Transverse colon (tissue), 4 donors: ENCODE measurements at regions not wholly inside any gene's neighbourhood (a gene's known extent, or its start where the extent isn't known, plus 50 kb on each side); places are given as distances from the start of the nearest gene placed in this dataset.

ENCODE experiments used
- EP300 ChIP-seq: sonication (generic); formaldehyde crosslinking; IDR thresholded peaks from one replicate; pipeline ENCODE4 v1.6.1; 2017; ENCODE audit warnings: antibody characterized with exemption, low read depth
- POLR2A ChIP-seq: fragments of 450-650 bp; IDR thresholded peaks from one replicate; pipeline ENCODE4 v1.6.1; 2016; ENCODE audit warnings: antibody characterized with exemption, mild to moderate bottlenecking, moderate library complexity
- POLR2AphosphoS5 ChIP-seq, 3 donors: sonication (generic); formaldehyde crosslinking; IDR thresholded peaks; one replicate each; pipeline ENCODE4 v1.6.1; 2016; ENCODE audit warnings: antibody characterized with exemption in 3 of 3
- TF ChIP-seq, protein P1 (sequence below), 5 experiments: fragments of 200-600 bp in 3 of 5; fragments of 450-650 bp in 2 of 5; sonication (generic) in 3 of 5; IDR thresholded peaks; 1 replicate in 2 of 5; 2 replicates in 3 of 5; pipeline ENCODE4 v1.5.1; 2016 to 2017; ENCODE audit warnings: antibody characterized with exemption in 5 of 5, inconsistent platforms in 3 of 5, mild to moderate bottlenecking in 2 of 5, moderate library complexity in 1 of 5

DNA sequence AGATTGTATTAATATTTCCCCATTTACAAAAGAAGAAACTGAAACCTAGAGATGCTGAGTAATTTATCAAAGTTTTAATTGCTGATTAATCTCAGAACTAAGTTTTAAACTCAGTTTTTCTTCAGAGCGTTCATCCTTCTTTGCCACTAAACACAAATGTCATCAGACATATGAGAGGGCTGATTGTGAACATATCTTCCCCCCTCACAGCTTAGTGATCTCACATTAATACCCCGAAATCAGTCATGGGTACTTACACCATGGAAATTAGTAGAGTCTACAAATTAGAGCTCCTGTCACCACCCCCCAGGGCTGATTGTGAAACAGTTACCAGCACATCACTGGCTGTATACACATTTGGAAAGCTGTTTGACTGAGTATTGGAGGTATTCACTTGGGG is 189.3 kb upstream of the SGO1 start:
- TF ChIP-seq, protein P1, sequence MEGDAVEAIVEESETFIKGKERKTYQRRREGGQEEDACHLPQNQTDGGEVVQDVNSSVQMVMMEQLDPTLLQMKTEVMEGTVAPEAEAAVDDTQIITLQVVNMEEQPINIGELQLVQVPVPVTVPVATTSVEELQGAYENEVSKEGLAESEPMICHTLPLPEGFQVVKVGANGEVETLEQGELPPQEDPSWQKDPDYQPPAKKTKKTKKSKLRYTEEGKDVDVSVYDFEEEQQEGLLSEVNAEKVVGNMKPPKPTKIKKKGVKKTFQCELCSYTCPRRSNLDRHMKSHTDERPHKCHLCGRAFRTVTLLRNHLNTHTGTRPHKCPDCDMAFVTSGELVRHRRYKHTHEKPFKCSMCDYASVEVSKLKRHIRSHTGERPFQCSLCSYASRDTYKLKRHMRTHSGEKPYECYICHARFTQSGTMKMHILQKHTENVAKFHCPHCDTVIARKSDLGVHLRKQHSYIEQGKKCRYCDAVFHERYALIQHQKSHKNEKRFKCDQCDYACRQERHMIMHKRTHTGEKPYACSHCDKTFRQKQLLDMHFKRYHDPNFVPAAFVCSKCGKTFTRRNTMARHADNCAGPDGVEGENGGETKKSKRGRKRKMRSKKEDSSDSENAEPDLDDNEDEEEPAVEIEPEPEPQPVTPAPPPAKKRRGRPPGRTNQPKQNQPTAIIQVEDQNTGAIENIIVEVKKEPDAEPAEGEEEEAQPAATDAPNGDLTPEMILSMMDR (IDR thresholded peaks at IDR 0.05) = no peak
- no peak for TF ChIP-seq EP300
- TF ChIP-seq POLR2AphosphoS5 (IDR thresholded peaks at IDR 0.05) = no peak
- no peak for TF ChIP-seq POLR2A
